ENCODE measurements at regions not wholly inside any gene's neighbourhood (a gene's known extent, or its start where the extent isn't known, plus 50 kb on each side); places are given as distances from the start of the nearest gene placed in this dataset.

GRCh38 chr1:5108740-5109139 lies 454.3 kb downstream of the AJAP1 start:
- Histone ChIP-seq H3K36me3 (ENCODE audit: control insufficient read depth in 4 of 4, insufficient read depth in 3 of 4, low read depth in 1 of 4, low read length in 3 of 4) (no peaks in the 10 kb centered on the region), H3K9me3 (ENCODE audit: control insufficient read depth in 4 of 4, low read length in 3 of 4) (no peaks in the 10 kb centered on the region), H3K4me1 (ENCODE audit: control insufficient read depth in 4 of 4, insufficient read depth in 4 of 4, low read length in 3 of 4) (no peaks in the 10 kb centered on the region), H3K27ac (ENCODE audit: low read depth in 1 of 2, low read length in 2 of 2) (no peak overlapping the region), H3K9ac (ENCODE audit: low read depth in 1 of 2, low read length in 2 of 2) (no peak overlapping the region), H3K27me3 (ENCODE audit: control insufficient read depth in 4 of 4, insufficient read depth in 4 of 4, low read length in 3 of 4) (peaks cover 0 to 6% (median 0%) of the 10 kb centered on the region in 4 donors), H3K4me3 (ENCODE audit: low read depth in 1 of 3, low read length in 3 of 3) (no peak overlapping the region)
- TF ChIP-seq TAF1 (conservative IDR thresholded peaks at IDR 0.05) (no peak), RAD21 (IDR thresholded peaks at IDR 0.05) (no peak), FOXA2 (IDR thresholded peaks at IDR 0.05) (no peak), REST (IDR thresholded peaks at IDR 0.05) (no peak), CTCF (IDR thresholded peaks at IDR 0.05; ENCODE audit: low read depth, low read length, missing input control) (no peak), EGR1 (IDR thresholded peaks at IDR 0.05; ENCODE audit: low read depth in 2 of 2) (no peak)
- no peak for DNase-seq (ENCODE audit: low spot score)
- 32% methylated on average over 5 of the region's 5 CpGs for WGBS

- TF ChIP-seq YY1 (IDR thresholded peaks at IDR 0.05) (no peak), JUND (IDR thresholded peaks at IDR 0.05) (no peak), ZBTB33 (IDR thresholded peaks at IDR 0.05) (no peak), HNF4A (conservative IDR thresholded peaks at IDR 0.05) (no peak), HNF4G (IDR thresholded peaks at IDR 0.05) (no peak), EGR1 (IDR thresholded peaks at IDR 0.05; ENCODE audit: low read depth in 2 of 2) (no peak), GABPA (IDR thresholded peaks at IDR 0.05 in 1 of 2, conservative IDR thresholded peaks at IDR 0.05 in 1 of 2) (no peak), FOXA2 (IDR thresholded peaks at IDR 0.05) (no peak), NR2F2 (IDR thresholded peaks at IDR 0.05) (no peak), SP1 (IDR thresholded peaks at IDR 0.05) (no peak), ATF3 (IDR thresholded peaks at IDR 0.05) (no peak), REST (IDR thresholded peaks at IDR 0.05) (no peak), FOXA1 (IDR thresholded peaks at IDR 0.05) (no peak), TAF1 (conservative IDR thresholded peaks at IDR 0.05) (no peak), RXRA (IDR thresholded peaks at IDR 0.05) (no peak), CTCF (IDR thresholded peaks at IDR 0.05; ENCODE audit: low read depth, low read length, missing input control) (no peak), MAX (IDR thresholded peaks at IDR 0.05) (no peak), RAD21 (IDR thresholded peaks at IDR 0.05) (no peak)
- Histone ChIP-seq H3K36me3 (ENCODE audit: control insufficient read depth in 4 of 4, insufficient read depth in 3 of 4, low read depth in 1 of 4, low read length in 3 of 4) (no peaks in the 10 kb centered on the region), H3K9me3 (ENCODE audit: control insufficient read depth in 4 of 4, low read length in 3 of 4) (no peaks in the 10 kb centered on the region), H3K4me3 (ENCODE audit: low read depth in 1 of 3, low read length in 3 of 3) (no peak overlapping the region), H3K9ac (ENCODE audit: low read depth in 1 of 2, low read length in 2 of 2) (no peak overlapping the region), H3K27ac (ENCODE audit: low read depth in 1 of 2, low read length in 2 of 2) (no peak overlapping the region), H3K4me1 (ENCODE audit: control insufficient read depth in 4 of 4, insufficient read depth in 4 of 4, low read length in 3 of 4) (no peaks in the 10 kb centered on the region), H3K27me3 (ENCODE audit: control insufficient read depth in 4 of 4, insufficient read depth in 4 of 4, low read length in 3 of 4) (peaks cover 0 to 5% (median 0%) of the 10 kb centered on the region in 4 donors)
- no peak for DNase-seq (ENCODE audit: low spot score)
- WGBS = 62% methylated on average over 2 of the region's 2 CpGs
Measured at GRCh38 chr1:5105744-5106143, 451.3 kb downstream of the AJAP1 start.
